ENCODE measurements at regions not wholly inside any gene's neighbourhood (a gene's known extent, or its start where the extent isn't known, plus 50 kb on each side); places are given as distances from the start of the nearest gene placed in this dataset.

GRCh38 chr7:114766041-114766356 is 155.9 kb upstream of the MDFIC start:
- no peak for TF ChIP-seq CTCF (IDR thresholded peaks at IDR 0.05; ENCODE audit: low read depth, low read length)
- H3K4me3 ChIP-seq (ENCODE audit: low read depth, low read length): no peak overlapping the region

- no peak for TF ChIP-seq CTCF (IDR thresholded peaks at IDR 0.05; ENCODE audit: low read depth, low read length)
- no peak overlapping the region for H3K4me3 ChIP-seq (ENCODE audit: low read depth, low read length)
These were observed 144.6 kb upstream of the MDFIC start for GRCh38 chr7:114777288-114777687.

- no peak overlapping the region for H3K4me3 ChIP-seq (ENCODE audit: low read depth, low read length)
- no peak for TF ChIP-seq CTCF (IDR thresholded peaks at IDR 0.05; ENCODE audit: low read depth, low read length)
These were observed 138.4 kb upstream of the MDFIC start for GRCh38 chr7:114783508-114783907.

GRCh38 chr7:114784177-114784576 is 137.7 kb upstream of the MDFIC start:
- no peak for TF ChIP-seq CTCF (IDR thresholded peaks at IDR 0.05; ENCODE audit: low read depth, low read length)
- H3K4me3 ChIP-seq (ENCODE audit: low read depth, low read length): no peak overlapping the region

GRCh38 chr7:114784746-114785145 is 137.1 kb upstream of the MDFIC start:
- H3K4me3 ChIP-seq (ENCODE audit: low read depth, low read length): no peak overlapping the region
- TF ChIP-seq CTCF (IDR thresholded peaks at IDR 0.05; ENCODE audit: low read depth, low read length): no peak

GRCh38 chr7:114785496-114785895 is 136.4 kb upstream of the MDFIC start:
- no peak overlapping the region for H3K4me3 ChIP-seq (ENCODE audit: low read depth, low read length)
- no peak for TF ChIP-seq CTCF (IDR thresholded peaks at IDR 0.05; ENCODE audit: low read depth, low read length)

- no peak for TF ChIP-seq CTCF (IDR thresholded peaks at IDR 0.05; ENCODE audit: low read depth, low read length)
- no peak overlapping the region for H3K4me3 ChIP-seq (ENCODE audit: low read depth, low read length)
These were observed 135.4 kb upstream of the MDFIC start for GRCh38 chr7:114786455-114786854.

Data from WI38 (cell line).